DND-41 (cell line): ENCODE measurements at regions not wholly inside any gene's neighbourhood (a gene's known extent, or its start where the extent isn't known, plus 50 kb on each side); places are given as distances from the start of the nearest gene placed in this dataset.
"Not testable (repeated sequence)": the region's sequence is repeated elsewhere in the genome, so short reads cannot be mapped to it uniquely, and the experiment has no call there.

Experiments used
- ATAC-seq: fragments of 200-7000 bp; cut with Tn5 transposase; 3 replicates; pipeline ENCODE4 v1.9.1; 2021; ENCODE audit warnings: low read depth; ENCODE audit not compliant: insufficient read depth
- DNase-seq: peaks from one replicate; pipeline ENCODE4 v3.0.0-alpha.2; 2020
- H2AFZ ChIP-seq: 2 replicates; pipeline ENCODE4 v1.6.0; 2012; ENCODE audit warnings: low read depth, low read length
- H3K27ac ChIP-seq: 2 replicates; pipeline ENCODE4 v1.5.1; 2012; ENCODE audit warnings: low read length, inconsistent platforms
- H3K27me3 ChIP-seq: fragments of 200-600 bp; sonication (generic); 2 replicates; pipeline ENCODE4 v1.6.0; 2012; ENCODE audit warnings: low read length, mild to moderate bottlenecking, inconsistent platforms; ENCODE audit not compliant: insufficient read depth, poor library complexity
- H3K36me3 ChIP-seq: 2 replicates; pipeline ENCODE4 v1.5.1; 2012; ENCODE audit warnings: low read length, inconsistent platforms; ENCODE audit not compliant: insufficient read depth
- H3K4me1 ChIP-seq: 2 replicates; pipeline ENCODE4 v1.5.1; 2012; ENCODE audit warnings: mild to moderate bottlenecking, low read length; ENCODE audit not compliant: insufficient read depth
- H3K4me2 ChIP-seq: 2 replicates; pipeline ENCODE4 v1.6.0; 2012; ENCODE audit warnings: mild to moderate bottlenecking, moderate library complexity, low read length, inconsistent platforms; ENCODE audit not compliant: insufficient read depth
- H3K4me3 ChIP-seq, 2 experiments: fragments of 200-600 bp in 1 of 2; shearing (Covaris generic) in 1 of 2; 2 replicates each; pipeline ENCODE4 v1.5.1; 2012 to 2016; ENCODE audit warnings: inconsistent platforms in 2 of 2, low read length in 2 of 2, mild to moderate bottlenecking in 2 of 2, low read depth in 1 of 2, moderate library complexity in 1 of 2
- H3K79me2 ChIP-seq: 2 replicates; pipeline ENCODE4 v1.6.0; 2012; ENCODE audit warnings: low read length, inconsistent platforms; ENCODE audit not compliant: insufficient read depth
- H3K9ac ChIP-seq: 2 replicates; pipeline ENCODE4 v1.6.0; 2012; ENCODE audit warnings: low read depth, mild to moderate bottlenecking, inconsistent platforms, low read length, moderate library complexity
- H3K9me3 ChIP-seq: 2 replicates; pipeline ENCODE4 v1.5.1; 2012; ENCODE audit warnings: low read length, moderate library complexity, mild to moderate bottlenecking, inconsistent platforms; ENCODE audit not compliant: insufficient read depth, severe bottlenecking
- H4K20me1 ChIP-seq: 2 replicates; pipeline ENCODE4 v1.6.0; 2012; ENCODE audit warnings: low read length; ENCODE audit not compliant: insufficient read depth

GRCh38 chr18:10618797-10619196 is 93.0 kb downstream of the NAPG start:
- not testable (repeated sequence) for H4K20me1 ChIP-seq, H3K4me1 ChIP-seq, H3K36me3 ChIP-seq, H3K27ac ChIP-seq, H2AFZ ChIP-seq, H3K4me2 ChIP-seq, DNase-seq, H3K4me3 ChIP-seq, H3K9me3 ChIP-seq, H3K9ac ChIP-seq, ATAC-seq, H3K79me2 ChIP-seq, H3K27me3 ChIP-seq

DNA sequence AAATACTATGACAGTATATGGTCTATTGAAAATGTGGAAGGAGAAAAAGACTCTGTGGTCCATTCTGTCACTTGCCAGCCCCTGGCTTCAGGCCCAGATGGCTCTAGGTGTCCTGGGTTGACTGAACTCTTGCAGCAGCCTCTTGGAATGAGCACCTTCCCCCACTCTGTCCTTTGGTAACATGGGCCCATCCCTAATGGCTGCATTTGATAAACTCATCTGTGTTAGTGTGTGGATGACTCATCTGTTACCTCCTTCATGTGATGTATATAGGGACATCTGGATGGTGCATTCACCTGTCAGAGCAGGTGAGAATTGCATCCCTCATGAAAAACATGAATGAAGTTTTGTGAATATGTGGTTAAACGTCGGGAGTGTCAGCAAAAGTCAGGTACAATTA is 93.5 kb downstream of the NAPG start:
- not testable (repeated sequence) for H3K36me3 ChIP-seq, H3K4me1 ChIP-seq, H3K9ac ChIP-seq, H3K27ac ChIP-seq, H3K4me2 ChIP-seq, H3K27me3 ChIP-seq, DNase-seq, ATAC-seq, H2AFZ ChIP-seq, H3K9me3 ChIP-seq, H3K79me2 ChIP-seq, H3K4me3 ChIP-seq, H4K20me1 ChIP-seq

GRCh38 chr18:10619833-10620232 is 94.0 kb downstream of the NAPG start:
- H2AFZ ChIP-seq, H3K27me3 ChIP-seq, H3K4me1 ChIP-seq, H4K20me1 ChIP-seq, H3K79me2 ChIP-seq, H3K9ac ChIP-seq, H3K4me3 ChIP-seq, H3K27ac ChIP-seq, H3K4me2 ChIP-seq, H3K36me3 ChIP-seq, H3K9me3 ChIP-seq, DNase-seq, ATAC-seq: not testable (repeated sequence)
